GM23248 (cell line): ENCODE measurements at regions not wholly inside any gene's neighbourhood (a gene's known extent, or its start where the extent isn't known, plus 50 kb on each side); places are given as distances from the start of the nearest gene placed in this dataset.
A peak's percentile ranks its signal among the peaks of the same experiment; 100 is the strongest.

Experiments used
- DNase-seq: peaks from one replicate; pipeline ENCODE4 v3.0.0-alpha.2; 2015
- H2AFZ ChIP-seq: fragments of 200-600 bp; sonication (generic); 2 replicates; pipeline ENCODE4 v1.6.1; 2016; ENCODE audit warnings: antibody characterized with exemption
- H3F3A ChIP-seq: fragments of 200-600 bp; sonication (generic); 2 replicates; pipeline ENCODE4 v1.6.1; 2016; ENCODE audit warnings: mild to moderate bottlenecking, antibody characterized with exemption, mixed run types; ENCODE audit not compliant: insufficient read depth
- H3K27ac ChIP-seq: fragments of 200-600 bp; sonication (generic); 2 replicates; pipeline ENCODE4 v1.5.1; 2016; ENCODE audit warnings: mild to moderate bottlenecking
- H3K27me3 ChIP-seq: fragments of 200-600 bp; sonication (generic); replicated peaks from 2 replicates; pipeline ENCODE4 v1.6.1; 2016; ENCODE audit warnings: mild to moderate bottlenecking; ENCODE audit not compliant: insufficient read depth
- H3K36me3 ChIP-seq: fragments of 200-600 bp; sonication (generic); 2 replicates; pipeline ENCODE4 v1.6.1; 2016; ENCODE audit warnings: low read depth, mild to moderate bottlenecking
- H3K4me1 ChIP-seq: fragments of 200-600 bp; sonication (generic); 2 replicates; pipeline ENCODE4 v1.6.1; 2016; ENCODE audit warnings: mild to moderate bottlenecking; ENCODE audit not compliant: insufficient read depth
- H3K4me2 ChIP-seq: fragments of 200-600 bp; sonication (generic); one replicate; pipeline ENCODE4 v1.6.1; 2016; ENCODE audit warnings: mild to moderate bottlenecking; ENCODE audit not compliant: unreplicated experiment
- H3K4me3 ChIP-seq: fragments of 200-600 bp; sonication (generic); 2 replicates; pipeline ENCODE4 v1.5.1; 2016; ENCODE audit warnings: mild to moderate bottlenecking
- H3K79me2 ChIP-seq: fragments of 200-600 bp; sonication (generic); 2 replicates; pipeline ENCODE4 v1.6.1; 2016; ENCODE audit warnings: mild to moderate bottlenecking; ENCODE audit not compliant: insufficient read depth
- H3K9ac ChIP-seq: fragments of 200-600 bp; sonication (generic); 2 replicates; pipeline ENCODE4 v1.6.1; 2016; ENCODE audit warnings: mild to moderate bottlenecking
- H3K9me2 ChIP-seq: fragments of 200-600 bp; sonication (generic); 2 replicates; pipeline ENCODE4 v1.6.1; 2016; ENCODE audit warnings: mixed run types, mild to moderate bottlenecking, moderate library complexity; ENCODE audit not compliant: insufficient read depth
- H3K9me3 ChIP-seq: fragments of 200-600 bp; sonication (generic); one replicate; pipeline ENCODE4 v1.6.1; 2017; ENCODE audit warnings: low read depth
- H4K20me1 ChIP-seq: fragments of 200-600 bp; sonication (generic); 2 replicates; pipeline ENCODE4 v1.6.0; 2016; ENCODE audit not compliant: insufficient read depth
- EZH2 ChIP-seq: fragments of 200-600 bp; sonication (generic); IDR thresholded peaks from 2 replicates; pipeline ENCODE4 v1.6.1; 2018; ENCODE audit warnings: antibody characterized with exemption, mild to moderate bottlenecking; ENCODE audit not compliant: insufficient read depth, poor library complexity, severe bottlenecking
- EZH2phosphoT487 ChIP-seq: fragments of 200-600 bp; sonication (generic); IDR thresholded peaks from 2 replicates; pipeline ENCODE4 v1.6.1; 2018; ENCODE audit warnings: antibody characterized with exemption, moderate library complexity, mild to moderate bottlenecking, low read depth; ENCODE audit not compliant: insufficient read depth
- WGBS, 2 experiments: methylation state at CpG; one replicate each; pipeline ENCODE4 v1.1.6; 2015 to 2017; ENCODE audit warnings: low lambda C conversion rate in 2 of 2, low coverage in 1 of 2; ENCODE audit errors: missing lambda C conversion rate in 2 of 2; 5-methylcytosine and 5-hydroxymethylcytosine counted together
- in situ Hi-C: fragments of 300-500 bp; cut with MboI; formaldehyde crosslinking; loops from 2 replicates; pipeline ENCODE4 v1.15.0; 2020

DNA sequence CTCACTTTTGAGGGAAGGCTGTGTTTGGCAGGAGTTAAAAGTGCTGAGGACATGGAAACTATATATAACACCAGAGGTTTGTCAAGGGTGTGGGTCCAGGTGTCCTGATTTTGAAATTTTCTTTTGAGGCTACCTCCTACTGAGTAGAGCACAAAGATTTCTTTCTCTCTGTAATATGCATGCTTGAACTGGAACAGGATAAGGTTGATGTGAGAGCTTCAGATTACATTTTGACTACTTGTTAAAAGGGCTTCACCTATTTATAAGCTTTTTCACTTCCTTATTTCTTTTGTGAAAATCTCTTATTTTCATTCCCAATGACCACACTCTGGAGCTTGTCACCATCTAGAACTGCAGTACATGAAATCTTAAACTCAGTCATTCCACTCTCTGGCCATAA lies 59.8 kb upstream of the PLA2G4A start:
- H3K4me3 ChIP-seq, result no peak overlapping the region
- H3K9ac ChIP-seq, result no peak overlapping the region
- no peak overlapping the region for H2AFZ ChIP-seq
- H3K4me2 ChIP-seq, result no peak overlapping the region
- H3K27me3 ChIP-seq, result peaks cover 8% of the 10 kb centered on the region; the same call in 1 of the 2 replicates
- no peaks in the 10 kb centered on the region for H3K79me2 ChIP-seq
- no peaks in the 10 kb centered on the region for H3K9me3 ChIP-seq
- TF ChIP-seq EZH2phosphoT487 (no peak), EZH2 (no peak)
- H3K9me2 ChIP-seq, result no peaks in the 10 kb centered on the region; the same call in 1 of the 2 replicates
- H3F3A ChIP-seq, result no peaks in the 10 kb centered on the region
- no peaks in the 10 kb centered on the region for H4K20me1 ChIP-seq
- no peak for DNase-seq
- in situ Hi-C loops, result no loop called here
- no peaks in the 10 kb centered on the region for H3K4me1 ChIP-seq
- no peak overlapping the region for H3K27ac ChIP-seq
- no peaks in the 10 kb centered on the region for H3K36me3 ChIP-seq

DNA sequence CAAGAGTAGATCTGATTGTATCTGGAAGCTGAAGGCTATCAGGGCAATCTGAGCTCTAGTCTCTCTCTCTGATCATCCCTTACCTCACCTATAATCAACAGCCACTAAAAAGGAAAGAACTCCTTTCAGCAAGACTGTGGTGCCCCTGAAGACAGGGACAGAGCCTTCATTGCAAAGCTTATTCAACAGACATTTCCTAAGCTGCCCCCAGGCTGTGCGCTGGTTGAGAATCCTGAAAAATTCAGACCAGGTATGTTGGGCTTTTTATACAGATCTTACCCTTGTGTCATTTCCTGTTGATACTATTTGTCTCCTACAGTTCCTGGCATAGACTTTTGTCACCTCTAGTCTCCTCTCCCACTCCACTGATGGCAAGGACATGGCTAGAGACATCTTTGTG lies 63.3 kb upstream of the PLA2G4A start:
- Histone ChIP-seq H3K4me2 (no peak overlapping the region), H3K4me1 (peaks cover 9% of the 10 kb centered on the region), H3K27me3 (peaks cover 8% of the 10 kb centered on the region; the same call in 1 of the 2 replicates), H3K36me3 (no peaks in the 10 kb centered on the region), H3K27ac (no peak overlapping the region), H3K4me3 (no peak overlapping the region), H3K9ac (no peak overlapping the region), H3K9me3 (no peaks in the 10 kb centered on the region), H2AFZ (no peak overlapping the region), H3F3A (no peaks in the 10 kb centered on the region), H3K79me2 (no peaks in the 10 kb centered on the region), H3K9me2 (no peaks in the 10 kb centered on the region; the same call in 1 of the 2 replicates), H4K20me1 (no peaks in the 10 kb centered on the region)
- TF ChIP-seq EZH2 (no peak), EZH2phosphoT487 (no peak)
- no peak for DNase-seq
- 96 to 100% methylated on average over 1 of the region's 1 CpG for WGBS, 2 experiments
- in situ Hi-C loops, result no loop called here

DNA sequence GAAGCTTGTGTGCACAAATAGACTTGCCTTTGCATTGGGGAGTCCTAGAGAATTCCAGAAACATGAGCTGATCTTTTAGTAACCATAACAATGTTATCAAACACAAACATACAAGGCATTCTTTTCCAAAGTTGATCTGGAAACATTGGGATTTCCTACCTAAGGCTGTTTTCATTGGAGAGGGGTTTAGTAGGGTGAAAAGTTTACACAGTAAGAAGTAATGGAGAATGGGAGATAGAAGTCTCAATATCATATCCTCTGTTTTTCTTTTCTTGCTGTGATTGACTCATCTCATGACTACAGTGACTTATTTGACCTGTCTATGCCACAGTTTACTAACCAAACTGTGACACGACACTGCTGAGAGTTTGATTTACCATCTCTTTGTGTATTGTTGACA lies 65.6 kb upstream of the PLA2G4A start:
- H3K9me3 ChIP-seq, result no peaks in the 10 kb centered on the region
- H3K36me3 ChIP-seq, result no peaks in the 10 kb centered on the region
- no peaks in the 10 kb centered on the region; the same call in 1 of the 2 replicates for H3K9me2 ChIP-seq
- no peak overlapping the region for H3K9ac ChIP-seq
- H4K20me1 ChIP-seq, result no peaks in the 10 kb centered on the region
- H3K4me3 ChIP-seq, result no peak overlapping the region
- peak; percentile 44 for DNase-seq
- peaks cover 9% of the 10 kb centered on the region for H3K4me1 ChIP-seq
- no peaks in the 10 kb centered on the region for H3K79me2 ChIP-seq
- H3K4me2 ChIP-seq, result no peak overlapping the region
- H3F3A ChIP-seq, result no peaks in the 10 kb centered on the region
- no peak overlapping the region for H2AFZ ChIP-seq
- no peak overlapping the region for H3K27ac ChIP-seq
- in situ Hi-C loops, result no loop called here
- no peak for TF ChIP-seq EZH2
- TF ChIP-seq EZH2phosphoT487, result no peak
- no peaks in the 10 kb centered on the region; the same call in 1 of the 2 replicates for H3K27me3 ChIP-seq
- WGBS, 2 experiments, result 6 to 10% methylated on average over 1 of the region's 1 CpG

DNA sequence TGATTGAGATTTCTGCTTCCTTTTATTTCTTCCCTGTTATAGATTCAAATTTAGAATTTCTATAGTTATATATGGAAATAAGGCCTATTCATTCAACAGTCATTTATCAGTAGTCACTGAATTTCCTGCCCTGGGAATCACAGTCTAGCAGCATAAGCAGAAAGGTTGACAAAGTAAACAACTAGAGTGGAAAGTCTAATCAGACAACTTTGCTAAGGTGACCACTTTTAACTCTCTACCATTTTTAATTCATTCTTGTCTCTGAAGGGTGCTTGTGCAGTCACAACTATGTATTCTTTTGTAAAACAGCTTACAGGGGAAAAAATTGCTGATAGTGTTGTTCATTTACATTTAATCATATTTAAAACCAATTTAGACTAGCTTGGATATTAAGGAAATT lies 66.1 kb upstream of the PLA2G4A start:
- Histone ChIP-seq H3K9ac (no peak overlapping the region), H4K20me1 (no peaks in the 10 kb centered on the region), H2AFZ (no peak overlapping the region), H3F3A (no peaks in the 10 kb centered on the region), H3K27me3 (no peaks in the 10 kb centered on the region; the same call in 1 of the 2 replicates), H3K36me3 (no peaks in the 10 kb centered on the region), H3K9me2 (no peaks in the 10 kb centered on the region; the same call in 1 of the 2 replicates), H3K27ac (no peak overlapping the region), H3K4me2 (no peak overlapping the region), H3K79me2 (no peaks in the 10 kb centered on the region), H3K9me3 (no peaks in the 10 kb centered on the region), H3K4me1 (peaks cover 9% of the 10 kb centered on the region), H3K4me3 (no peak overlapping the region)
- in situ Hi-C loops, result no loop called here
- no peak for DNase-seq
- TF ChIP-seq EZH2phosphoT487, result no peak
- TF ChIP-seq EZH2, result no peak

DNA sequence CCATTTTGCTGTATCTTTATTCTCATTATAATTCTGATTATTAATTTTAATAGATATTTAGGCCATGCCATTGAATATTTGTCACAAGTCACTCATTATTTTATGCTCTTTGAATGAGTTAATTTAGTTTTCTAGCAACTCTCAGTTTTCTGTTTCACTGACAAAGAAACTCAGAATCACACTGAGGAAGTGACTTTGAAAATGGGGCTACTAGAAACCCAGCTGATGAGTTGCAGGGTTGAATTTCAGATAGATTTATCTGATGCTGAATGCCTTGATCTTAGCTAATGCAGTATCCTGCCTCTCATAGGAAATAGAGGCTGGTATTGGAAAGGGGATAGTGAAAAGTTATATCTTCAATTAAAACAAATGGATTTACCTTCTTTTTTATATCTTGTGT lies 67.4 kb upstream of the PLA2G4A start:
- in situ Hi-C loops, result no loop called here
- Histone ChIP-seq H3K4me2 (no peak overlapping the region), H3K9me3 (no peaks in the 10 kb centered on the region), H4K20me1 (no peaks in the 10 kb centered on the region), H3K27ac (no peak overlapping the region), H3K9ac (no peak overlapping the region), H3K36me3 (no peaks in the 10 kb centered on the region), H3K79me2 (no peaks in the 10 kb centered on the region), H3K4me3 (no peak overlapping the region), H3K4me1 (peaks cover 9% of the 10 kb centered on the region), H3K9me2 (no peaks in the 10 kb centered on the region), H2AFZ (no peak overlapping the region), H3K27me3 (no peaks in the 10 kb centered on the region; the same call in 1 of the 2 replicates), H3F3A (no peaks in the 10 kb centered on the region)
- DNase-seq, result no peak
- no peak for TF ChIP-seq EZH2
- no peak for TF ChIP-seq EZH2phosphoT487
